ENCODE measurements at regions not wholly inside any gene's neighbourhood (a gene's known extent, or its start where the extent isn't known, plus 50 kb on each side); places are given as distances from the start of the nearest gene placed in this dataset.

- Mint-ChIP-seq H3K4me1 (ENCODE audit: low read depth) (no peaks in the 10 kb centered on the region), H3K27ac (no peak overlapping the region), H3K9me3 (no peaks in the 10 kb centered on the region), H3K36me3 (ENCODE audit: low read depth) (no peaks in the 10 kb centered on the region), H3K4me3 (no peak overlapping the region), H3K27me3 (ENCODE audit: insufficient read depth) (peaks cover 4% of the 10 kb centered on the region; the same call in 1 of the 2 replicates)
- no peak for TF ChIP-seq CTCF (IDR thresholded peaks at IDR 0.05)
- no peak for DNase-seq
These were observed 98.7 kb upstream of the DAB1 start for GRCh38 chr1:57522575-57522974.

GRCh38 chr1:57520743-57521515 is 97.1 kb upstream of the DAB1 start:
- Mint-ChIP-seq H3K9me3 (no peaks in the 10 kb centered on the region), H3K27me3 (ENCODE audit: insufficient read depth) (peaks cover 4% of the 10 kb centered on the region; the same call in 1 of the 2 replicates), H3K4me1 (ENCODE audit: low read depth) (no peaks in the 10 kb centered on the region), H3K36me3 (ENCODE audit: low read depth) (no peaks in the 10 kb centered on the region), H3K4me3 (no peak overlapping the region), H3K27ac (no peak overlapping the region)
- no peak for DNase-seq
- TF ChIP-seq CTCF (IDR thresholded peaks at IDR 0.05), result no peak

- Mint-ChIP-seq H3K4me1 (ENCODE audit: low read depth) (no peaks in the 10 kb centered on the region), H3K27me3 (ENCODE audit: insufficient read depth) (peaks cover 3% of the 10 kb centered on the region; the same call in 1 of the 2 replicates), H3K4me3 (no peak overlapping the region), H3K27ac (no peak overlapping the region), H3K36me3 (ENCODE audit: low read depth) (no peaks in the 10 kb centered on the region), H3K9me3 (no peaks in the 10 kb centered on the region)
- no peak for DNase-seq
- TF ChIP-seq CTCF (IDR thresholded peaks at IDR 0.05), result no peak
These were observed 94.6 kb upstream of the DAB1 start for GRCh38 chr1:57518496-57518895.

- TF ChIP-seq CTCF (IDR thresholded peaks at IDR 0.05), result no peak
- no peaks in the 10 kb centered on the region for H3K36me3 Mint-ChIP-seq (ENCODE audit: low read depth)
- H3K4me3 Mint-ChIP-seq, result no peak overlapping the region
- H3K27ac Mint-ChIP-seq, result no peak overlapping the region
- peaks cover 3% of the 10 kb centered on the region; the same call in 1 of the 2 replicates for H3K27me3 Mint-ChIP-seq (ENCODE audit: insufficient read depth)
- DNase-seq, result no peak
- H3K9me3 Mint-ChIP-seq, result no peaks in the 10 kb centered on the region
- H3K4me1 Mint-ChIP-seq (ENCODE audit: low read depth), result no peaks in the 10 kb centered on the region
These were observed 93.9 kb upstream of the DAB1 start for GRCh38 chr1:57517587-57518374.

- peaks cover 3% of the 10 kb centered on the region; the same call in 1 of the 2 replicates for H3K27me3 Mint-ChIP-seq (ENCODE audit: insufficient read depth)
- no peaks in the 10 kb centered on the region for H3K9me3 Mint-ChIP-seq
- TF ChIP-seq CTCF (IDR thresholded peaks at IDR 0.05), result no peak
- no peaks in the 10 kb centered on the region for H3K36me3 Mint-ChIP-seq (ENCODE audit: low read depth)
- H3K4me1 Mint-ChIP-seq (ENCODE audit: low read depth), result no peaks in the 10 kb centered on the region
- H3K4me3 Mint-ChIP-seq, result no peak overlapping the region
- no peak for DNase-seq
- no peak overlapping the region for H3K27ac Mint-ChIP-seq
These were observed 88.5 kb upstream of the DAB1 start for GRCh38 chr1:57512386-57512785.

Measured in HFFc6 (cell line).